ENCODE measurements at regions not wholly inside any gene's neighbourhood (a gene's known extent, or its start where the extent isn't known, plus 50 kb on each side); places are given as distances from the start of the nearest gene placed in this dataset.

GRCh38 chr4:165743422-165743821, 129.6 kb upstream of the TLL1 start:
- Histone ChIP-seq H3K4me2 (ENCODE audit: low read length) (no peak overlapping the region), H3F3A (ENCODE audit: control insufficient read depth, insufficient read depth) (no peaks in the 10 kb centered on the region)

GRCh38 chr4:165744370-165744769, 128.7 kb upstream of the TLL1 start:
- Histone ChIP-seq H3K4me1 (ENCODE audit: control insufficient read depth, low read length) (no peaks in the 10 kb centered on the region), H3K27me3 (ENCODE audit: control insufficient read depth, low read length) (no peaks in the 10 kb centered on the region), H3K9me3 (ENCODE audit: control insufficient read depth, insufficient read depth, low read length) (no peaks in the 10 kb centered on the region), H3K79me2 (ENCODE audit: control insufficient read depth, low read length) (no peaks in the 10 kb centered on the region), H3K36me3 (ENCODE audit: control insufficient read depth, low read length) (no peaks in the 10 kb centered on the region), H3F3A (ENCODE audit: control insufficient read depth, insufficient read depth) (no peaks in the 10 kb centered on the region), H4K20me1 (ENCODE audit: control insufficient read depth, insufficient read depth, low read depth, low read length) (no peaks in the 10 kb centered on the region), H3K27ac (ENCODE audit: low read depth, low read length) (no peak overlapping the region), H3K4me3 (ENCODE audit: low read length) (no peak overlapping the region), H3K4me2 (ENCODE audit: low read length) (no peak overlapping the region), H3K9me2 (replicated peaks; ENCODE audit: control insufficient read depth, low read length) (no peaks in the 10 kb centered on the region)
- TF ChIP-seq, protein P1, sequence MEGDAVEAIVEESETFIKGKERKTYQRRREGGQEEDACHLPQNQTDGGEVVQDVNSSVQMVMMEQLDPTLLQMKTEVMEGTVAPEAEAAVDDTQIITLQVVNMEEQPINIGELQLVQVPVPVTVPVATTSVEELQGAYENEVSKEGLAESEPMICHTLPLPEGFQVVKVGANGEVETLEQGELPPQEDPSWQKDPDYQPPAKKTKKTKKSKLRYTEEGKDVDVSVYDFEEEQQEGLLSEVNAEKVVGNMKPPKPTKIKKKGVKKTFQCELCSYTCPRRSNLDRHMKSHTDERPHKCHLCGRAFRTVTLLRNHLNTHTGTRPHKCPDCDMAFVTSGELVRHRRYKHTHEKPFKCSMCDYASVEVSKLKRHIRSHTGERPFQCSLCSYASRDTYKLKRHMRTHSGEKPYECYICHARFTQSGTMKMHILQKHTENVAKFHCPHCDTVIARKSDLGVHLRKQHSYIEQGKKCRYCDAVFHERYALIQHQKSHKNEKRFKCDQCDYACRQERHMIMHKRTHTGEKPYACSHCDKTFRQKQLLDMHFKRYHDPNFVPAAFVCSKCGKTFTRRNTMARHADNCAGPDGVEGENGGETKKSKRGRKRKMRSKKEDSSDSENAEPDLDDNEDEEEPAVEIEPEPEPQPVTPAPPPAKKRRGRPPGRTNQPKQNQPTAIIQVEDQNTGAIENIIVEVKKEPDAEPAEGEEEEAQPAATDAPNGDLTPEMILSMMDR (IDR thresholded peaks at IDR 0.05; ENCODE audit: low read depth, low read length, poor library complexity, severe bottlenecking), result no peak
- no peak for TF ChIP-seq EZH2phosphoT487 (IDR thresholded peaks at IDR 0.05; ENCODE audit: borderline replicate concordance, low read length)

More at GRCh38 chr4:165743422-165743821, 129.6 kb upstream of the TLL1 start:
- no peak for TF ChIP-seq EZH2phosphoT487 (IDR thresholded peaks at IDR 0.05; ENCODE audit: borderline replicate concordance, low read length)
- TF ChIP-seq, protein P1 (IDR thresholded peaks at IDR 0.05; ENCODE audit: low read depth, low read length, poor library complexity, severe bottlenecking), result no peak
- H3K27ac ChIP-seq (ENCODE audit: low read depth, low read length), result no peak overlapping the region
- no peaks in the 10 kb centered on the region for H3K9me3 ChIP-seq (ENCODE audit: control insufficient read depth, insufficient read depth, low read length)
- no peaks in the 10 kb centered on the region for H3K9me2 ChIP-seq (replicated peaks; ENCODE audit: control insufficient read depth, low read length)
- H3K4me1 ChIP-seq (ENCODE audit: control insufficient read depth, low read length), result no peaks in the 10 kb centered on the region
- no peaks in the 10 kb centered on the region for H4K20me1 ChIP-seq (ENCODE audit: control insufficient read depth, insufficient read depth, low read depth, low read length)
- H3K36me3 ChIP-seq (ENCODE audit: control insufficient read depth, low read length), result no peaks in the 10 kb centered on the region
- no peaks in the 10 kb centered on the region for H3K27me3 ChIP-seq (ENCODE audit: control insufficient read depth, low read length)
- H3K4me3 ChIP-seq (ENCODE audit: low read length), result no peak overlapping the region
- H3K79me2 ChIP-seq (ENCODE audit: control insufficient read depth, low read length), result no peaks in the 10 kb centered on the region

DNA sequence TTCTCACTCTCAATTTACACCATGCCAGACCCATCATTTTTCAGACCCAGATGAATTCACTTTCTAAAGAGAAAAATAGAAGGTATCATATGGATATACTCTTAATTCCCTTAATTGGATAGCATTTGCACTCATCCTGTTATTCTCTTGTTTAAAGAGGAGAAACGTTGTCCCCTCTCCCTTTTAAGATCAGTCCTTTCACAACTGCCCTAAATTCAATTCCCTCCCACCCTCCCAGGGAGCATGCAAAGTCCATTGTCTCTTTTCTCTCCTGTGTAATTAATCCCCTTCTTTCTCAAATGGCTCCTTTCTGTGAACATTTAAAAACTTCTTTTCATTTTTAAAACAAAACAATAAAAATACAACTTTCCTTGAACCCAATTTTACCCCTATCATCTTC, 124.7 kb upstream of the TLL1 start:
- TF ChIP-seq EZH2phosphoT487 (IDR thresholded peaks at IDR 0.05; ENCODE audit: borderline replicate concordance, low read length), result no peak
- TF ChIP-seq, protein P1 (IDR thresholded peaks at IDR 0.05; ENCODE audit: low read depth, low read length, poor library complexity, severe bottlenecking), result no peak
- H3K4me3 ChIP-seq (ENCODE audit: low read length), result no peak overlapping the region
- no peaks in the 10 kb centered on the region for H3K4me1 ChIP-seq (ENCODE audit: control insufficient read depth, low read length)
- H3K27ac ChIP-seq (ENCODE audit: low read depth, low read length), result no peak overlapping the region
- H3F3A ChIP-seq (ENCODE audit: control insufficient read depth, insufficient read depth), result no peaks in the 10 kb centered on the region
- H3K9me2 ChIP-seq (replicated peaks; ENCODE audit: control insufficient read depth, low read length), result no peaks in the 10 kb centered on the region
- no peaks in the 10 kb centered on the region for H3K79me2 ChIP-seq (ENCODE audit: control insufficient read depth, low read length)
- no peaks in the 10 kb centered on the region for H3K27me3 ChIP-seq (ENCODE audit: control insufficient read depth, low read length)
- H4K20me1 ChIP-seq (ENCODE audit: control insufficient read depth, insufficient read depth, low read depth, low read length), result no peaks in the 10 kb centered on the region
- no peak overlapping the region for H3K4me2 ChIP-seq (ENCODE audit: low read length)
- H3K36me3 ChIP-seq (ENCODE audit: control insufficient read depth, low read length), result no peaks in the 10 kb centered on the region
- no peaks in the 10 kb centered on the region for H3K9me3 ChIP-seq (ENCODE audit: control insufficient read depth, insufficient read depth, low read length)

DNA sequence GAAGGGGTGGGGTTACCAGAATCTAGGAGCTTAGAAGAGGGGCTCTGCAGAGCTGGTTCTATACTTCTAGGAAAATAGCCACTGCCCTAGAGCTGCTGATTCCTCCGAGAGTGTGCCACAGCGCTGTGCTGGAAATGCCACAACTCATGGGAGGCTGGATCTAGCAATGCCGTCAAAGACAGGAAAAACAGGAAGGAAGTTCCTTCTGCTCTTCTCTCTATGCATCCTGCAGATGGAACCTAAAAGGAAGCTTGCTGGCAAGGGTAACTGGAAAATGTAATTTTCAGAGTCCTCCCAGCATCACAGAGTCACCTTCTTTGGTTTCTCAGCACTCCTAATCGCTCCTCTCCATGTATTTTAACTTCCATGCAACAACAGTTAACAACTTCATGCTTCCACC, 121.2 kb upstream of the TLL1 start:
- no peaks in the 10 kb centered on the region for H3K9me3 ChIP-seq (ENCODE audit: control insufficient read depth, insufficient read depth, low read length)
- no peaks in the 10 kb centered on the region for H4K20me1 ChIP-seq (ENCODE audit: control insufficient read depth, insufficient read depth, low read depth, low read length)
- H3K27ac ChIP-seq (ENCODE audit: low read depth, low read length), result no peak overlapping the region
- TF ChIP-seq EZH2phosphoT487 (IDR thresholded peaks at IDR 0.05; ENCODE audit: borderline replicate concordance, low read length), result no peak
- TF ChIP-seq, protein P1 (IDR thresholded peaks at IDR 0.05; ENCODE audit: low read depth, low read length, poor library complexity, severe bottlenecking), result no peak
- H3K4me1 ChIP-seq (ENCODE audit: control insufficient read depth, low read length), result no peaks in the 10 kb centered on the region
- H3K4me2 ChIP-seq (ENCODE audit: low read length), result no peak overlapping the region
- H3K9me2 ChIP-seq (replicated peaks; ENCODE audit: control insufficient read depth, low read length), result no peaks in the 10 kb centered on the region
- H3K4me3 ChIP-seq (ENCODE audit: low read length), result no peak overlapping the region
- no peaks in the 10 kb centered on the region for H3F3A ChIP-seq (ENCODE audit: control insufficient read depth, insufficient read depth)
- H3K79me2 ChIP-seq (ENCODE audit: control insufficient read depth, low read length), result no peaks in the 10 kb centered on the region
- no peaks in the 10 kb centered on the region for H3K27me3 ChIP-seq (ENCODE audit: control insufficient read depth, low read length)
- no peaks in the 10 kb centered on the region for H3K36me3 ChIP-seq (ENCODE audit: control insufficient read depth, low read length)

Data from DOHH2 (cell line).